Mammary epithelial cell (primary cell): ENCODE measurements at regions not wholly inside any gene's neighbourhood (a gene's known extent, or its start where the extent isn't known, plus 50 kb on each side); places are given as distances from the start of the nearest gene placed in this dataset.

Source experiments
- EZH2 ChIP-seq: IDR thresholded peaks from 2 replicates; pipeline ENCODE4 v1.6.1; 2012; ENCODE audit warnings: low read length, inconsistent platforms, borderline replicate concordance
- TF ChIP-seq, protein P1 (sequence below), 2 donors: IDR thresholded peaks in 1 of 2; conservative IDR thresholded peaks in 1 of 2; 2 replicates each; pipeline ENCODE4 v1.5.1; 2011 to 2012; ENCODE audit warnings: inconsistent platforms in 2 of 2, low read length in 2 of 2, mild to moderate bottlenecking in 2 of 2, control low read depth in 1 of 2, low read depth in 1 of 2; ENCODE audit not compliant: insufficient read depth in 1 of 2; ENCODE audit errors: extremely low read depth in 1 of 2

DNA sequence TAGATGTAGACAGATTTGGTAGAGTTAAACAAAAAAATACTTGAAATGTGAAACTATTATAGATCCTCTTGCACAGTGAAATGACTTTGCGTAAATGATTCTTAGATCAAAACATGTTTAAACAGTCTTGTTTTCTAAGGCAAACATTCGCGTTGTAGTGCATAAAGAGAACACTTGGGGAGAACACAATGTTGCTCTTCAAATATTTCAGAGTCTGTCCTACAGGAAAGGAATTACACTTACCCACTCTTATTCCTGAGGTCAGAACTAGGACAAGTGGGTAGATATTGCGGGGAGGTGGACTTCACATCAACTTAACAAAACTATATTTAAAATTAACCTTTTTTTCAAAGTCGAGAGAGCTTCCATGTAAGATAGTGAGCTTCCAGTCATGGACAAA, 183.5 kb upstream of the PCSK2 start:
- TF ChIP-seq, protein P1, sequence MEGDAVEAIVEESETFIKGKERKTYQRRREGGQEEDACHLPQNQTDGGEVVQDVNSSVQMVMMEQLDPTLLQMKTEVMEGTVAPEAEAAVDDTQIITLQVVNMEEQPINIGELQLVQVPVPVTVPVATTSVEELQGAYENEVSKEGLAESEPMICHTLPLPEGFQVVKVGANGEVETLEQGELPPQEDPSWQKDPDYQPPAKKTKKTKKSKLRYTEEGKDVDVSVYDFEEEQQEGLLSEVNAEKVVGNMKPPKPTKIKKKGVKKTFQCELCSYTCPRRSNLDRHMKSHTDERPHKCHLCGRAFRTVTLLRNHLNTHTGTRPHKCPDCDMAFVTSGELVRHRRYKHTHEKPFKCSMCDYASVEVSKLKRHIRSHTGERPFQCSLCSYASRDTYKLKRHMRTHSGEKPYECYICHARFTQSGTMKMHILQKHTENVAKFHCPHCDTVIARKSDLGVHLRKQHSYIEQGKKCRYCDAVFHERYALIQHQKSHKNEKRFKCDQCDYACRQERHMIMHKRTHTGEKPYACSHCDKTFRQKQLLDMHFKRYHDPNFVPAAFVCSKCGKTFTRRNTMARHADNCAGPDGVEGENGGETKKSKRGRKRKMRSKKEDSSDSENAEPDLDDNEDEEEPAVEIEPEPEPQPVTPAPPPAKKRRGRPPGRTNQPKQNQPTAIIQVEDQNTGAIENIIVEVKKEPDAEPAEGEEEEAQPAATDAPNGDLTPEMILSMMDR (conservative IDR thresholded peaks at IDR 0.05 in 1 of 2, IDR thresholded peaks at IDR 0.05 in 1 of 2; ENCODE audit: extremely low read depth in 1 of 2, insufficient read depth in 1 of 2, low read depth in 1 of 2, low read length in 2 of 2), result no peak
- TF ChIP-seq EZH2, result no peak
